ENCODE measurements at regions not wholly inside any gene's neighbourhood (a gene's known extent, or its start where the extent isn't known, plus 50 kb on each side); places are given as distances from the start of the nearest gene placed in this dataset.
"Not testable (repeated sequence)": the region's sequence is repeated elsewhere in the genome, so short reads cannot be mapped to it uniquely, and the experiment has no call there.

DNA sequence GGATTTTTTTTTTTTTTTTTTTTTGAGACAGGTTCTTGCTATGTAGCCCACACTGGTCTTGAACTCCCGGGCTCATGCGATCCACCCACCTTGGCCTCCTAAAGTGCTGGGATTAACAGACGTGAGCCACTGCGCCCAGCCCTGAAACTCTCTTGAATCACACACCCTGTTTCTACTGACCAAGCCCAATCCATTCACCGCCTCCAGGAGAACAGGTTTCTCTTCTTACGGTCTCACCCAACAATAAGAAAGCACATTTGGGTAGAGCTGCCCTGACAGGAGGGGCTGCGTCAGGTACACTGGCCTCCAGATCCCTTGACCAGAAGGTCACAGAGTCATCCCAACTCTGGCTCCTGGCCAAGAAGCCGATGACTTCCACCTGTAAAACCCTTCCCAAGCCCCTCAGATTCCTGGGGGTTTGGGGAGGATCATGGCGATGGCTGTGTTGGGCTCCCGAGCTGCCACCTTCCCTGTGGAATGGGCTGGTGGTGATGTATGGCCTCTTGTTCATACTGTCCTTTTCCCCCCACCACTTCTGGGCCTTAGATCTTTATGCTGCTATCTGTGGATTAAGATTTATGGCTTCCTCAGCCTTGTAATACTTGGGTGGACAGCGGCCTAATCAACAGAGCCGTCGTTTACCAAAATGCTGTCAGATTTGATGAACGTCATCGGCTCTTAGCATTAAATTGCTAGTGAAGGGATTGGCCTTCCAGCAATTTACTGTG lies 89.1 kb downstream of the KATNIP start:
- no peak for DNase-seq (ENCODE audit: low read depth)

- peak; percentile 55 for DNase-seq (ENCODE audit: low read depth)
Measured at GRCh38 chr16:27639561-27640276, 89.8 kb downstream of the KATNIP start.

DNA sequence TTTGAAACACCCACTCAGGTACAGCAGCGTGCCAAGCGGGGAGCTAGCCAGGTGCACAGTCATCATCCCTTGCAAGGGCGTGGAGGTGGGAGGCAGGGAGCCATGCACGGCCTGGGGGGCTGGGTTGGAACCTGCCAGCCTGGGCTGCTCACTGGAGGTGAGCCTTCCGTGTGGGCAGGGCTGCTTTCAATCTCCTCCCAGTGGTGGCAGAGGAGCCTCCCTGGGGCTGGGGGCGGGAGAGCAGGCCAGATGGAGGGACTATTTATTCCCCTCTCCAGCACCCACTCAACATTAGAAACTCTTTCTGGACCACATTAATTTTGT lies 90.3 kb downstream of the KATNIP start:
- no peak for DNase-seq (ENCODE audit: low read depth)

- no peak for DNase-seq (ENCODE audit: low read depth)
Measured at GRCh38 chr16:27641260-27641659, 91.3 kb downstream of the KATNIP start.

GRCh38 chr16:27641734-27642415 lies 91.9 kb downstream of the KATNIP start:
- DNase-seq (ENCODE audit: low read depth) = not testable (repeated sequence)

GRCh38 chr16:27642756-27643155 lies 92.8 kb downstream of the KATNIP start:
- DNase-seq (ENCODE audit: low read depth) = peak; percentile 17

DNA sequence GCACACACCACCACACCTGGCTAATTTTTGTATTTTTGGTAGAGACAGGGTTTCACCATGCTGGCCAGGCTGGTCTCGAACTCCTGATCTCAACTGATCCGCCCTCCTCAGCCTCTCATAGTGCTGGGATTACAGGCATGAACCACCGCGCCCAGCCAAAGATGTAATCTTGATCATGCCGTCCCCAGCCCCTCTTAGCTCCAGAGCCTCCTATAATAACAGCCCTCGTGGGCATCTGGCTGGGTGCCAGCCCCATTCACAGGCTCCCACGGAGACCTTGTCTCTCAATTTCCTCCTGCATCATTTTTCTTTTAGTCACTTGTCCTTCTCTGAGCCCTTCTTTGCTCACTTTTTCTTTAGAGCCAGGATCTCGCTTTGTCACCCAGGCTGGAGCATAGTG lies 94.2 kb downstream of the KATNIP start:
- DNase-seq (ENCODE audit: low read depth) = no peak

DNA sequence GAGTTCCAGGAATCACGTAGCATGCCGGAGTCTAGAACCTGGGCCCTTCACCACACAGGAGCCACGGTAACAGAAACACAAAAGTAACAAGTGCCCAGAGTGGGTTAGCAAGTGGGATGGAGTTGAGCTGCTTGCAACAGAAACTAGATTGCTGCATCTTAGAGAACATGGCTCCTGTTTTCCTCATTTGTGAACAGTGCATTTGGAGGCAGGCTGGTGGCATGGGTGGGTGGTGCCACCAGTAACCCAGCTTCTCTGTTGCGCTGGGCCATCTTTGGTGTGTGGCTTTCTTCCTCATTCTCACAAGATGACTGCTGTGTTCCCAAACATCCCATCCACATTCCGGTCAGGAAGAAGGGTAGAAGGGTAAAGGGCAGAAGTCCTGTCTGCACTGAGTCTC lies 95.5 kb downstream of the KATNIP start:
- no peak for DNase-seq (ENCODE audit: low read depth)

GRCh38 chr16:27646806-27647205 lies 96.9 kb downstream of the KATNIP start:
- DNase-seq (ENCODE audit: low read depth) = no peak

- DNase-seq (ENCODE audit: low read depth) = no peak
Measured at GRCh38 chr16:27649021-27649420, 99.1 kb downstream of the KATNIP start.

DNA sequence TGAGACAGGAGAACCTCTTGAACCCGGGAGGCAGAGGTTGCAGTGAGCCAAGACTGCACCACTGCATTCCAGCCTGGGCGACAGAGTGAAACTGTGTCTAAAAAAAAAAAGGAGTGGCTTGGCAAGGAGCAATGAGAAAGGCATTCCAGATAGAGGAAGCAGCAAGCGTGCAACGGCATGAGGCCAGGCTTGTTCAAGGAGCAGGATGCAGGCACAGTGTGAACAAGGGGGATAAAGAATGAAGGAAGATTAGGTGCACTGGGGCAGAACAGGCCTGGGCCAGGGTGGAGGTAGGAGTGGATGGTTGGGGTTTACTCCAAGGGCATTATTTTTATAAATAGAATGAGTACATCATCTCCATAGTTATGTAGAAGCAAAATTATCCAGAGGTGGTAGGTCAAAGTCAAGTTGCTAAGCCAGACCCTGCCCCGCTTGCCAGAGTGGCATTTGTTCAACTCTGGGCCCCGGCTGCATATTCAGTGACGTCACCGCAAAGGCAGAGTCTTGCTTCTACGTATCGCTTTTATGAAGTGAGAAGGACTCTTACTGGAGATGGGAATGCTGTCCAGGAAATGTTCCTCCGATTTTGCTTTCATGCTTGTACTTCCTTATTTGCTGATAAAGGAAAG lies 100.2 kb downstream of the KATNIP start:
- DNase-seq (ENCODE audit: low read depth) = no peak

- no peak for DNase-seq (ENCODE audit: low read depth)
Measured at GRCh38 chr16:27651301-27651700, 101.4 kb downstream of the KATNIP start.

GRCh38 chr16:27657811-27658210 lies 107.9 kb downstream of the KATNIP start:
- no peak for DNase-seq (ENCODE audit: low read depth)

GRCh38 chr16:27660507-27660906 lies 110.6 kb downstream of the KATNIP start:
- DNase-seq (ENCODE audit: low read depth) = no peak

GRCh38 chr16:27663235-27663634 lies 113.3 kb downstream of the KATNIP start:
- not testable (repeated sequence) for DNase-seq (ENCODE audit: low read depth)

DNA sequence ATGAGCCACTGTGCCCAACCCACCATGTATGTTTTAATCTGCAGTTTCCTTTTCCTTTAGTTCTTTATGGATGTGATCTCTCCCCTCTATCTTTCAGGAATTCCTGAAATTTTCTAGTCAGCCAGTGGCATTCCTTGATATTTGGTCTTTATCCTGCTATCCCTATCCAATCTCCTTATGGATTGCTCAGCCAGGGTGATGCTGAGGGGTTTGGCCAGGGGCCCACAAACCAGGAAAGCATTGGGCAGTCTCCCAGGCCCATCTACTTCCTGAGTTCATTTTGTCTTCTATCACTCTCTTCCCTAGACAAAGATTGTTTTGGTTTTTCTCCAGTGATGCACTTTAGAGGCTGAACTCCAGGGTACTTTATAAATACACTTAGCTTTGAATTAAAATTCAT lies 115.9 kb downstream of the KATNIP start:
- peak; percentile 8 for DNase-seq (ENCODE audit: low read depth)

DNA sequence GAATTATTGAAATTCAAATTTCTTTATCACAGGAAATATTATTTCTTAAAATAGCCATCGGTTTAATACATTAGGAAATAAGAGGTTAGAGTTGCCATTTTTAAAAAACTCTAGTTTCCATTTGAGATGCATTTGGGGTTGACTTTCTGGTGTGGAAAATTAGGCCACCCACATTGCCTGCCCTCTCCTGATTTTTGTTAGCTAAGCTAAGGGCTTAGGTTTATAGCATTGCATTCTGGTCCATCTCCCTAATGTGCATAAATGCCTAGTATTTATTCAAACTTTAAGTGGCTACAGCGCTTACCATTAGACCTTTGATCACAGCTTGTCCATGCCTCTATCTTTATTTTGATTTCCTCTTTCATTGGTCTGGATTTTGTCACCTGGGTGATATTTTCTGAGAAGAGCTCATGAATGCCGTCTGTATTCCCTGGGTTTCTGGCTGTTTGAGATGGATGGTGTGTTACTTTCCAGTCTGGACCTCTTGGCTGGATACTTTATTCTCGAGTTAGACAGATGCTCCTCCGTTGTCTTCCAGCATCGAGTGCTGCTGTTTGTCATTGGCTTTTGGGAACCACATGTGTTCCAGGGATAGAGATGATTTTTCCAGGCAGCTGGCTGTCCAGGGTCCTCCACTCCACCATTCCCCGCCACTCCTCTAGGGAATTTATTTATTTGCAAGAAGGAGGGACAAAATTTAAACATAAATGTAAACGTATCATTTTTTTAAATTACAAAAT lies 120.3 kb downstream of the KATNIP start:
- no peak for DNase-seq (ENCODE audit: low read depth)

- peak; percentile 17 for DNase-seq (ENCODE audit: low read depth)
Measured at GRCh38 chr16:27671410-27671809, 121.5 kb downstream of the KATNIP start.

- peak; percentile 56 for DNase-seq (ENCODE audit: low read depth)
Measured at GRCh38 chr16:27676839-27677238, 126.9 kb downstream of the KATNIP start.

DNA sequence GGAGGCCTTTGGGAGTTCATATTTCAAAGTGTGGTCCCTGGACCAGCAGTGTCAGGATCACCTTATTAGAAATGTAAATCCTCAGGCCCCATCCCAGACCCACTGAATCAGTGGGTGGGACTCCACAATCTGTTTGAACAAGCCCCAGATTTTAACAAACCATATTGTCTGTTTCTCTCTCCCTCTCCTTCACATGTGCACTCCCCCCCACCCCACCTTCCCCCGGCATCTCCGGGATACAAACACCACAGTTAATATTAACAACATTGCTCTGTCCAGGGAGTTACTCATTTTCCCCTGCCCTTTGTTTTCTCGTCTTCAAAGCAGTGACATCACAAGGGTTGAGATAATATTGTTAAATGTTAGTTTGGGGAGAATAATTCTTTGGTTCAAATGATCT lies 127.3 kb downstream of the KATNIP start:
- DNase-seq (ENCODE audit: low read depth) = no peak

GRCh38 chr16:27678955-27679354 lies 129.0 kb downstream of the KATNIP start:
- no peak for DNase-seq (ENCODE audit: low read depth)
